A673 (cell line): ENCODE measurements at regions not wholly inside any gene's neighbourhood (a gene's known extent, or its start where the extent isn't known, plus 50 kb on each side); places are given as distances from the start of the nearest gene placed in this dataset.

Experiments used
- BruUV-seq: library from RNA; stranded (reverse); fragments of 400-500 nt; replicated peaks from 2 replicates; lab custom pipeline; 2021; lab: Mats Ljungman, UMichigan
- CTCF ChIA-PET: fragments of 300-600 bp; sonication (Branson Sonifier 250); formaldehyde crosslinking; loops from one replicate; lab custom pipeline; 2022; ENCODE audit warnings: antibody characterized with exemption; lab: Charles Lee
- POLR2A ChIA-PET: fragments of 300-600 bp; sonication (Branson Sonifier 250); formaldehyde crosslinking; loops from one replicate; lab custom pipeline; 2022; ENCODE audit warnings: antibody characterized with exemption; ENCODE audit not compliant: low non-redundant PET; lab: Charles Lee
- DNase-seq: peaks from one replicate; pipeline ENCODE4 v3.0.0-alpha.2; 2015; ENCODE audit warnings: low spot score
- H3K27ac ChIP-seq: fragments of 200-600 bp; sonication (generic); 2 replicates; pipeline ENCODE4 v1.5.1; 2016; ENCODE audit warnings: mixed run types, low read depth, mild to moderate bottlenecking, mixed read lengths, antibody characterized with exemption, low read length; ENCODE audit not compliant: poor library complexity, severe bottlenecking
- H3K27me3 ChIP-seq: fragments of 200-600 bp; sonication (generic); replicated peaks from 2 replicates; pipeline ENCODE4 v1.6.1; 2017; ENCODE audit warnings: mixed run types, low read depth, mild to moderate bottlenecking, mixed read lengths, antibody characterized with exemption, low read length; ENCODE audit not compliant: insufficient read depth, poor library complexity
- H3K36me3 ChIP-seq: fragments of 200-600 bp; sonication (generic); 2 replicates; pipeline ENCODE4 v1.6.1; 2016; ENCODE audit warnings: mixed run types, mild to moderate bottlenecking, mixed read lengths, antibody characterized with exemption, low read length; ENCODE audit not compliant: insufficient read depth, poor library complexity, severe bottlenecking
- H3K4me1 ChIP-seq: fragments of 200-600 bp; sonication (generic); 2 replicates; pipeline ENCODE4 v1.6.1; 2017; ENCODE audit warnings: mixed run types, mild to moderate bottlenecking, mixed read lengths, antibody characterized with exemption, low read length; ENCODE audit not compliant: insufficient read depth, poor library complexity, severe bottlenecking
- H3K4me3 ChIP-seq: fragments of 200-600 bp; sonication (generic); 2 replicates; pipeline ENCODE4 v1.5.1; 2016; ENCODE audit warnings: low read depth, mixed run types, mild to moderate bottlenecking, mixed read lengths, low read length; ENCODE audit not compliant: poor library complexity, severe bottlenecking
- H3K9me3 ChIP-seq: fragments of 200-600 bp; sonication (generic); 2 replicates; pipeline ENCODE4 v1.6.1; 2016; ENCODE audit warnings: mixed run types, low read depth, mild to moderate bottlenecking, mixed read lengths, antibody characterized with exemption, low read length; ENCODE audit not compliant: poor library complexity, severe bottlenecking
- CTCF ChIP-seq: fragments of 300-800, 200-600 bp; sonication (generic); conservative IDR thresholded peaks from 2 replicates; pipeline ENCODE4 v1.5.1; 2017; ENCODE audit warnings: low read depth, mild to moderate bottlenecking, antibody characterized with exemption, low read length, moderate library complexity, mixed read lengths
- EZH2 ChIP-seq: fragments of 200-600 bp; sonication (generic); IDR thresholded peaks from 2 replicates; pipeline ENCODE4 v1.6.1; 2017; ENCODE audit warnings: borderline replicate concordance, low read depth, mild to moderate bottlenecking, mixed read lengths, antibody characterized with exemption, low read length; ENCODE audit not compliant: poor library complexity, severe bottlenecking
- intact Hi-C: fragments of 100-400 bp; cut with micrococcal nuclease; formaldehyde crosslinking; loops from one replicate; pipeline ENCODE4 v1.10.0; 2022; ENCODE audit not compliant: unreplicated experiment

DNA sequence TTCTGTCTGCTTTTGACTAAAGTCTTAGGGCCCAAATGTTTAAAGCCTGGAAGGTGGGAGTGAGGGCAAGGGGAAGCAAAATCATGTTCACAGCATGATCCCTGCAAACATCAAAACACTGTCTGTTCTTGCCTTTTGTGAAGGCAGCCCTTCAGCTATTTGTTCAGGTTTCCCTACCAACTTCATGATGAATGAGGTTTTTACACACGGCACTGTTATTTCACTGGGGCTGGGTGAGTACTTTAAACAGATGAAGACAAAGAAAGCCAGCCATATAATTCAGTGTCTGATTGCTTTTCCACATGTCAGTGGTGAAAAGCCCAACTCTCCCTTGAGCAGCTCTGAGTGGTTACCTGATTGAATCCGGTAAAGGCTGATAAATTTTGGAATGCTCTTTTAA lies 224.7 kb upstream of the GRAMD2B start:
- Histone ChIP-seq H3K4me1 (no peaks in the 10 kb centered on the region), H3K9me3 (no peaks in the 10 kb centered on the region), H3K27ac (no peak overlapping the region), H3K36me3 (no peaks in the 10 kb centered on the region), H3K4me3 (no peak overlapping the region), H3K27me3 (peaks cover 5% of the 10 kb centered on the region)
- TF ChIP-seq EZH2 = no peak
- TF ChIP-seq CTCF = no peak
- CTCF ChIA-PET = no interaction called here
- no TSS peak for BruUV-seq
- no peak for DNase-seq
- intact Hi-C loops = no loop called here
- POLR2A ChIA-PET = no interaction called here

DNA sequence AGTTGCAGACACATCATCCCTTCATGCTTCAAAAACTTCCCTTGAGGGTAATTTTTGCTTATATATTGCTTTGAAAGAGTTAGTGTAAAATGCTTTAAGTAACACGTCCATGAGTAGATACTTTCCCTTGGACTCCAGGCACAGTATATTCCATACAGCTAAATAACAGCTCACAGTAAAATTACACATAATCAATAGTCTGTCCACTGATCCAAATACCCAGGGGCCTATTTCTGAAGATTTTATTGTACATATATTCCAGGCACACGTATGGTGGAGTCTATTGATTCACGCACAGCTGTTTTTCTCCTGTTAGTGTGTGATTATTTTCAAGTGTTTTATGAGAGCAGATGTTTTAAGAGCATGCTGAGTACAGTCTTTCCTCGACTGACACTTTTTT lies 223.7 kb upstream of the GRAMD2B start:
- CTCF ChIA-PET = no interaction called here
- H3K36me3 ChIP-seq = no peaks in the 10 kb centered on the region
- intact Hi-C loops = no loop called here
- no peak for TF ChIP-seq EZH2
- DNase-seq = no peak
- no TSS peak for BruUV-seq
- no peaks in the 10 kb centered on the region for H3K4me1 ChIP-seq
- no peak overlapping the region for H3K27ac ChIP-seq
- no peaks in the 10 kb centered on the region for H3K9me3 ChIP-seq
- POLR2A ChIA-PET = no interaction called here
- H3K27me3 ChIP-seq = peaks cover 5% of the 10 kb centered on the region
- no peak overlapping the region for H3K4me3 ChIP-seq

DNA sequence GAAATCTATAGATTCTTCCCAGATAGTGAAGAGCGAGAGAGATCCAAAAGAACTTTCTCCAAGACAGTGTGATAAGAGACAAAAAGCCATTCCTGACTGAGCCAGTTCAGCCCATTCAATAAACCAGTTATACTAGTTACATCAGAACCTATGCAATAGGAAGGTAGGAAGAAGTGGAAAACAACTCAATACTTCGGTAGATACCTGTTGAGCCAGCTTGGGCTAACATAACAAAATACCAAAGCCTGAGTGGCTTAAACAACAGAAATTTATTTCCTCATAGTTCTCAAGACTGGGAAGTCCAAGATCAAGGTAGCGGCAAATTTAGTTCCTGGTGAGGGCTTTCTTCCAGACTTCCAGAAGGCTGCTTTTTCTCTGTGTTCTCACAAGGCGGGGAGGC lies 214.5 kb upstream of the GRAMD2B start:
- TF ChIP-seq CTCF (no peak), EZH2 (no peak)
- CTCF ChIA-PET = no interaction called here
- Histone ChIP-seq H3K4me1 (no peaks in the 10 kb centered on the region), H3K4me3 (no peak overlapping the region), H3K27ac (no peak overlapping the region), H3K36me3 (no peaks in the 10 kb centered on the region), H3K27me3 (no peaks in the 10 kb centered on the region), H3K9me3 (no peaks in the 10 kb centered on the region)
- intact Hi-C loops = no loop called here
- BruUV-seq = no TSS peak
- DNase-seq = no peak
- POLR2A ChIA-PET = no interaction called here

DNA sequence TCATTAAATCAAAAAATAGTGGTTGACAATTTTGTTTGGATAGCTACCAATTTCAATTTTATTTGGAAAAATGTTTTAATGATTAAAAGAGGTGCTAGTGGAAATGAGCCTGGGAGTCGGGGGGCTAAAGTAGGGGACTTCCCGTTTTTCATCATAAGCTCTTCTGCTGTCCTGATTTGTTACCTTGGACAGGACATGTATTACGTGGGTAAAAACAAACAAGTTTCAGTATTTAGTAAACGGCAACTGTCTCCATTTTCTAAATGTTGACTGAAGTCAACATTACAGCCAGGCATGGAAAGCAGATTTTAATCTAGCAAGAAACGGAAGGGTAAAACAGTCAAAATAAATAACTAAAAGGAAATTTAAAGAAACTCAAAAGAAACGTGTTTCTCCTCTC lies 212.3 kb upstream of the GRAMD2B start:
- Histone ChIP-seq H3K27ac (no peak overlapping the region), H3K36me3 (no peaks in the 10 kb centered on the region), H3K4me3 (no peak overlapping the region), H3K27me3 (no peaks in the 10 kb centered on the region), H3K9me3 (no peaks in the 10 kb centered on the region), H3K4me1 (no peaks in the 10 kb centered on the region)
- no peak for TF ChIP-seq CTCF
- TF ChIP-seq EZH2 = no peak
- no peak for DNase-seq
- ChIA-PET POLR2A (no interaction called here), CTCF (no interaction called here)
- no TSS peak for BruUV-seq
- intact Hi-C loops = no loop called here
